Dedifferentiated amniotic fluid mesenchymal stem cell (primary cell): ENCODE measurements at regions not wholly inside any gene's neighbourhood (a gene's known extent, or its start where the extent isn't known, plus 50 kb on each side); places are given as distances from the start of the nearest gene placed in this dataset.
"Not testable (repeated sequence)": the region's sequence is repeated elsewhere in the genome, so short reads cannot be mapped to it uniquely, and the experiment has no call there.

ENCODE experiments used
- DNase-seq: peaks from one replicate; pipeline ENCODE4 v3.0.0-alpha.2; 2016; ENCODE audit errors: extremely low spot score

DNA sequence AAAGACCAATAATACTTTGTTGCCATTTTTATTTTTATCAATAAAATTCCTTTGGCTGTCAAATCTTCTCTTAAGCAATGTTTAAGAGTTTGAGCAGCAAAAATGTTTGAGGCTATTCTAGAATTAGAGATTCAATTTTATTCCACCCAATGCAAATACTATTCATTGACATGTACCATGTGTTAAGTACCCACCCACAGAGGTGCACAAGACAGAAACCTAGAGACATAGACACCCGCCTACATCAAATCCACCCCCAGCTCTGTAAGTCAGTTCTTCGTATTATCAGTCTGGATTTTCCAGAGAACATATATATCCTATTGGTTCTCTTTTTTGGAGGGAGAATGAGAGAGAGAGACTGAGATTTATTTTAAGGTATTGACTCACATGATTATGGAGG is 463.7 kb downstream of the EPM2A start:
- no peak for DNase-seq

GRCh38 chr6:145272246-145272645 is 463.1 kb downstream of the EPM2A start:
- DNase-seq, result no peak

DNA sequence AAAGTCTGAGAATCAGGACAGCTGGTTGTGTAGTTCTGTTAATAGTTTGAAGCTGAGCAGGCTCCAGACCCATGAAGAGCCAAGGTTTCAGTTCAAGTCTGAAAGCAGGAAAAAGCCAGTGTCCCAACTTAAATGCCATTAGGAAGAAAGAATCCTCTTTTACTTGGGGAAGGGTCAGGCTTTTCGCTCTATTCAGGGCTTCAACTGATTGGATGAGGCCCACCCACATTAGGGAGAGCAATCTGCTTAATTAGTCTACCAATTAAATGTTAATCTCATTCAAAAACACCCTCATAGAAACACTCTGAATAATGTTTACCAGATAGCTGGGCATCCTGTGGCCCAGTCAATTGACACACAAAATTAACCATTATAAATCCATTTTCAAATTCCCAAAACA is 462.2 kb downstream of the EPM2A start:
- no peak for DNase-seq

GRCh38 chr6:145274083-145274482 is 461.2 kb downstream of the EPM2A start:
- DNase-seq, result no peak

- no peak for DNase-seq
These were observed 460.3 kb downstream of the EPM2A start for GRCh38 chr6:145275019-145275418.

DNA sequence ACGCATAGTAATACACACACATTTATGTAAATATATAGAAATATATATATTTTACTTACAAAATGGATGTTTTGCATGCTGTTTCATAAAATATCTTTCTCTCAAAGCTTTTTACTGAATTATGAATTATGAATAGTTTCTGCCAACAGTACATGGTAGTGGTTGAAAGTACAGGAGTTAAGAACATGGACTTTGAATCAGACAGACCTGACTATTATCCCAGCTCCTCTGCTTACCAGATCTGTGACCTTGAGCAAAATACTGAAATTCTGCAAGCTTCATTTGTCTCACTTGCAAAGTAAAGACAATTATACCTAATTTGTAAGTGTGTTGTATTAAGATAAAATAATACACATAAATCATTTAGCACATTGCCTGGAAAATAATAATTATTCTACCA is 459.5 kb downstream of the EPM2A start:
- no peak for DNase-seq

- DNase-seq, result no peak
These were observed 458.6 kb downstream of the EPM2A start for GRCh38 chr6:145276756-145277155.

DNA sequence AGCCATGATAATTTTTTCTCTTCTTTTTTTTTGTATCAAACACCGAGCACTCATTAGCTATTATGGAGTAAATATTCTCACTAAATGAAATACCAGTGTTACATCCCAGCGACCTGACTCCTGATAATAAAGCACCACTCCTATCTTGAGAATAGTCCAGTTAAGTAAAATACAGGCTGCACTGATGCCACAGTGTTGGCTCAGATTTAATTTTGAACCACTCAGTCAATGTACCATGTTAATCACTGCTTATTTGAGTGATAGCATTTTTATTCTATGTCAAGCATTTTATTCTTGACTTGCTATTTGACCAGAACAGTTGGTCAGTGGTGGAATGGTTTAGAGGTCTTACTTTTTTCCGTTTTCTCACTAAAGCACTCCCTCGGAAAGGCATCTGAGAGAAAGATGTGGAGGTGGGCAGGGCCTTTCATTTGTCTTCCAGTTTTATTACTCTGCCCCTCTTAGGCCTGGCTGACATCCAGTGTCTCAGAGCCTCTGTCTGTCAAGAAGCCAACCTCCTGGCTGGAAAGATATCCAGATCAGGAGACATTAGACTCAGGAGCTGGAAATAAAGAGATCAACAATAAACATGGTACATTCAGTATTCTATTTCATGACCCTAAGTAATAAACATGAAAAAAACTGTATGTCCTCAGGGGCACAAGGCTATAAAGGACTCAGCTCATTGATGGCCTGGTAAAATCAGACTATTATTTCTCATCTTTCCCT is 457.8 kb downstream of the EPM2A start:
- no peak for DNase-seq

DNA sequence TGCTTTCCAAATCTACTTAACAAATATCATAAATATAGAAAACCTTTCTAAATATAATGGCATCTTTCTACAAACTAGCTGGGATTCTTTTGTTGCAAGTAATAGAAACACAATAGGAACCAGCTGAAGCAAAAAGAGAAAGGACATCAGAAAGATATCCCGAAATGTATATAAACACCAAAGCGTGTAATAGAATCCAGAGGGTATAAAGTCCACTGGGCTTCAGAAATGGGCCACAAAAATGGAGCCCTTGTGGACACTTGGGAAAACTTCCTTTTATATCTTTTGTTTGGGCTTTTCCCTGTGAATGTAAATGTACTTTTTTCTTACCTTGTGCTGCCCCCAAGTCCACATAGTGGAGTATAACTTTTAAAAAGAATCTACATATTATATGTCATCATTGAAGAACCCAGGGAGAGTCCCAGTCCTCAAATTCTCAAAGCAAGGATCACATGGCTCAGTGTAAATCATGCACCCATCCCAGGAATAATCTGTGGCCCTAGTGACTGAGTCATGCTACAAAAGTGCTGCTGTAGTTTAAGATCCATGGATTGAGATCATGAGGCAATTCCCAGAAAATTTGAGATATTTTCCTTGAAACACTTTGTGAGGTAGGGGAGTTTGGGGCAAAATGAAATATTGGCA is 457.0 kb downstream of the EPM2A start:
- peak; percentile 20 for DNase-seq

GRCh38 chr6:145279551-145279950 is 455.8 kb downstream of the EPM2A start:
- DNase-seq, result no peak

DNA sequence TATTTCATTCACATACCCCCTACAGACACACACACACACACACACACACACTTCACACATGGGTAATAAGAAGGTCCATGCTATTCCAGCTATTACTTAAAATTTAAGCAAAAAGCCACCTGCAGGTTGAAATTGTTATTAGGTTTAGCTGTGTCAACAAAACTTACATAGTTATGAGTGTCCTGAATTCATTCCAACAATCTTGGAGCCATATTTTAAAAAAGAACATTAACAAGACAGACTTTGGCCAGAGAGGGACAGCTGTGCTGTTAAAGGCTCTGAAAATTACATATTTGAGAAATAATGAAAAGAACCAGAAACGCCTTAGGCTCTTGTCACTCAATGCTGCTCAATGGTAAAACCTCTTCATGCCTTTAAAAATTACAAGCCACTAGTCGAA is 455.3 kb downstream of the EPM2A start:
- no peak for DNase-seq

GRCh38 chr6:145283209-145283608 is 452.1 kb downstream of the EPM2A start:
- not testable (repeated sequence) for DNase-seq

- no peak for DNase-seq
These were observed 451.5 kb downstream of the EPM2A start for GRCh38 chr6:145283856-145284255.

- no peak for DNase-seq
These were observed 448.4 kb downstream of the EPM2A start for GRCh38 chr6:145286916-145287315.

GRCh38 chr6:145289573-145289972 is 445.7 kb downstream of the EPM2A start:
- DNase-seq, result no peak

DNA sequence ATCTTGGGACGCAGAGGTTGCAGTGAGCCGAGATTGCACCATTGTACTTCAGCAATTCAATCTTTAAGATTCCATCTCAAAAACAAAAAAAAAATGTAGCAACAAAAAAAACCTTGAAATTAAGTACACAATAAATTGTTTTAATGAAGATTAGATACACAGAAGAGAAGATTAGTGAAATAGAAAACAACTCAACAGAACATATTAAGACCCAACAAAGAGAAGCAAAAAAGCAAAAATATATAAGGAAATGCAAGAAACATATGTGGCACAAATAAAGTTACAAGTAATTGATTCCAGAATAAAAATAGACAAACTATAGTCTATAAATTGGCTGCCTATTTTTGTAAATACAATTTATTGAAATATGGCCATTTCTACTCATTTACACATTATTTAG is 445.2 kb downstream of the EPM2A start:
- DNase-seq, result no peak

DNA sequence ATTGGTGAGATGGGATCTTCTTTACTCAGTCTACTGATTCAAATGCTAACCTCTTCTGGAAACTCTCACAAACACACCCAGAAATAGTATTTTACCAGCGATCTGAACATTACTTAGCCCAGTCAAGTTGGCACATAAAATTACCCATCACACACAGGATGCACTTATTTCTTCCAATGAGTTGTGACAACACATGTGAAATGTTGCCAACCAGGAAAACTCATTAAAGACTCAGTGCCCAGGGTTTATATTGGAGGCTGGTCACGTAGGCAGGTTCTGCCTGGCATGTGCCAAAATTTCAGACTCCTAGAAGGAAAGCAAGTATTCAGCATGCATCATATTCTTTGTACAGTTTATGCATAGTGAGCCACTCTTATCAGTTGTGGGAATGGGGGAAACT is 443.3 kb downstream of the EPM2A start:
- DNase-seq, result no peak

DNA sequence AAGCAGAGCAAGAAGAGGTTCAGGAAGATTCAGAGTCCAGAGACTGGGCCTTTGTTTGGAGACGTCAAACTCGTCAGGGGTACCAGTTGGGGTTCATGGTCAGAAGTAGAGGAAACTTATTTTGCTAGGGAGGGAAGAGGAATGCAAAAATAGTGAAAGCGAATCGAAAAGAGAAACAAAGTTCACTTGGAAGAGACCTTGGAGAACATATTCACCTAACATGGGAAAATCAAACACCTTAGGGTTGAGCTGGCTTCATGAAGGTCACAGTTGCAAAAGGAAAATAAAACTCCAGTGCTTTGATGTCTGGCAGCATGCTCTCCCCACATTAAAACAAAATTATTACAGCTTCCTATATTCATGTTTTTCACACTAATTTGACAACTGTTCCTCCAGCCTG is 440.4 kb downstream of the EPM2A start:
- no peak for DNase-seq

GRCh38 chr6:145295746-145296145 is 439.6 kb downstream of the EPM2A start:
- DNase-seq, result no peak

DNA sequence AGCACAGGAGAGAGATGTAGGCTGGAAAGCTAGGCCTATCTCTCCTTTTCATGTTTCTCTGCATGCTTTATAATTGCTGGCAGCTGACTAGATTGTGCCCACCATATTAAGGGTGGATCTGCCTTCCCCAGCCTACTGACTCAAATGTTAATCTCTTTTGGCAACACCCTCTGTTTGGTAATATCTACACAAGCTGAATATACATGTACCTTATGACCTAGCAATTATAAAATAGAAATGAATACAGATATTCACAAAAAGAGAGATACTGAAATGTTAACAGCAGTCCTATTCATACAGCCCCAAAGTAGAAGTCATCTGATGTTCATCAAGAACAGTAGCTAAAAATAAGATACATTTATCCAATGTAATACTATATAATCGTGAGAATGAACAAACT is 429.6 kb downstream of the EPM2A start:
- no peak for DNase-seq

DNA sequence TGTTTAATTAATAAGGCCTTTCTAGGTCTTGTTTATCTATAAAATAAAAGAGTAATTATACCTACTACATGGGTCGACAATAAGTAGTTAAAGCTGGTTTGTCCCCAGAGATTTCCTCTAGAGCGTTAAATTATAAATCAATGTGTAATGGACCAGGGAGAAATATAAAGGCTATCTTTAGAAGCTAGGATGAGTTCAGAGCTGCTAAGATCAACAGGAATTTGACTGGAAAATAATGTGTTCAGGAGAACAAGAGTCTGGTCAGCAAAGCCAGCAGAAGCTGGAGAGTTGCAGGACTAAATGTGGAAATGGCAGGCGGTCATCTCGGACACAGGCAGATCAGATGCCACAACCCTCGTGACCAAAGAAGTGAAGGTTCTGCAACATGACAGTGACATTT is 428.8 kb downstream of the EPM2A start:
- no peak for DNase-seq

DNA sequence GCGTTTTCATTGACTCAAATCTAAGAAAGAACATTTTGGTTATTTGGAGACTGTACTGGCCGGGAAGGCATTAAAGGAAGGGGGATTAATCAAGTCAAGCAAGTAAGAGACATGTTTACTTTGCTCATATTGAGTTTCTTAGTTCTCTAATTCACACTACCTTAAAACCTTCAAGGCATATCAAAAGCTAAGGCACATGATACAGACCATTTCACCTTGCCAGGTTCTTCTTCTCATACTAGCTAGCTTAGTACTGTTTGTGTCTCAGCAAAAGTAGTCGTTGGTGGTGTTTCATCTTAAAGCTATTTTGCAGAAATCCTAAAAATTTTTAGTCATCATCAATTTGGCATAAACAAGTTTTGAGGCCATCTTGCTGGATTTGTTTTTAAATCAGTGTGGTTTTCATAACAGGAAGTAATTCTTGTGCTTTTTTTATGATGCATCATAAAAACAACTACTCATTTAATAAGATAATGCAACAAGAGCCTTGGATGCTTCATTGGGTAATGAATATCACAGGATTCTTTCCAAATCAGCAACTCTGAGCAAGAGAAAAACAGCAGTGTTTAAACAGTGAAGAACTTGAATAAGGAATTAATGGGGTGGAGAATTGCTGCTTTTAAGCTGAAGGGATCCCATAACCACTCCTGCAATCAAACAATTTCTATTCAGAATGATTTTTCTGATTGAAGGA is 425.3 kb downstream of the EPM2A start:
- peak; percentile 38 for DNase-seq

- DNase-seq, result no peak
These were observed 422.8 kb downstream of the EPM2A start for GRCh38 chr6:145312481-145312880.
